ENCODE measurements at regions not wholly inside any gene's neighbourhood (a gene's known extent, or its start where the extent isn't known, plus 50 kb on each side); places are given as distances from the start of the nearest gene placed in this dataset.

DNA sequence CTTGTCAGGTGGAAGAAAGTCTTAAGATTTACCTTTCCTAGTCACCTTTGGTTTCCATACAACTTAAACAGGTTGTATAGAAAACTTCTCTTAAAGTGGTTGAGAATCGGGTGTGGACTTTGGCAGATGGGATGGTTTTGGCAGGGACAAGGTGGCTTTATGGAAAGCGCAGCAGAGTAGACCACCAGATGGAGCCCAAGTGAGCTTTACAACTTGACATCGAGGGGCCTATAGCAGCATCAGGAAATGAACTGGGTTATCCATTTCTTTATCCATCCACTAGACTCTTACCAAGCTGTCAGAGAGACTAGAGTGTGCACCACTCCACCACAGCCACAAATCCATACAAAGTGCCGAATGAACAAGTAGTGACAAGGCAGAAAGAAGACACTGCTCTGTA lies 85.3 kb upstream of the MBNL1 start:
- WGBS (ENCODE audit: low lambda C conversion rate): 75% methylated on average over 4 of the region's 4 CpGs
- peak; percentile 34 for DNase-seq
- POLR2A ChIA-PET: interaction anchor here (1.1 to 1.2 kb wide), 2 partner anchors 260 to 289 kb away, joined by 3 to 5 read pairs; no protein-coding TSS in a partner anchor

DNA sequence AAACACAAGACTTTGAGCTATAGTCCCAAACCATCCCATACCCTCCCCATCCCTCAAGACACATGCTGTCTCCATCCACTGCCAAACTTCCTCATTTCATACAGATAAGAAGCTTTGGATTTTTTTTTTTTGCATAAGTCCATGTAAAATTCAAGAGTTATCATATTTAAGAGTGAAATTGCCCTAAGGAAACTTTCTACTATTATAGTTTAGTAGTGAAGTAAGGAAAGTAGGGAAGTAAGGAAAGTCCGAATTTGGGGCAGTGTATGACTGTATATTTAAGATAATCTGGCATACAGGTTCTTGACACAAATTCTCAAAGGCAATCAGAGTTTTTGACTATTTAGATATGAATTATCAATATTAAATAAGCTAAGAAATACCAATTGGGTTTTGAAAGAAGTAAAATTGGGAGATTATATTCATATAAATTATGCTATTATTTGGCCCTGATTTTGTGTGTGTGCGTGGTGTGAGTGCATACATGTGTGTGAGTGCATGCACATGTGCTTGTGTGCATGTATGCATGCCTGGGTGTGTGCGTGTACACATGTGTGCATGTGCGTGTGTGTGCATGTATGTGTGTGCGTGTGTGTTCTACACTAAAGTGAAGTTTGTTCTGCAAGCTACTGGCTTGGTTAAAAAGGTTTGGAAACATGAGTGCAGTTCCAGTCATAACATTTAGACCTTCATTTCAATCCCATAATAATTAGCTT lies 83.6 kb upstream of the MBNL1 start:
- Histone ChIP-seq H3K9me3 (no peaks in the 10 kb centered on the region), H2AFZ (ENCODE audit: low read depth) (no peak overlapping the region), H4K20me1 (ENCODE audit: insufficient read depth) (no peaks in the 10 kb centered on the region), H3F3A (replicated peaks; ENCODE audit: insufficient read depth) (no peaks in the 10 kb centered on the region), H3K9ac (no peak overlapping the region), H3K9me2 (no peaks in the 10 kb centered on the region), H3K4me3 (ENCODE audit: low read depth in 2 of 2, low read length in 1 of 2) (no peak overlapping the region), H3K27me3 (ENCODE audit: insufficient read depth) (no peaks in the 10 kb centered on the region), H3K4me1 (ENCODE audit: control insufficient read depth in 1 of 2, insufficient read depth in 2 of 2, low read depth in 1 of 2, low read length in 1 of 2) (peaks cover 0 to 12% of the 10 kb centered on the region in 2 experiments; a peak in 2 of 4 replicates), H3K4me2 (no peak overlapping the region), H3K79me2 (ENCODE audit: insufficient read depth) (no peaks in the 10 kb centered on the region; the same call in 1 of the 2 replicates), H3K36me3 (replicated peaks in 1 of 2; ENCODE audit: control insufficient read depth in 1 of 2, insufficient read depth in 2 of 2, low read length in 1 of 2) (no peaks in the 10 kb centered on the region), H3K27ac (ENCODE audit: low read depth in 2 of 2, low read length in 1 of 2) (no peak overlapping the region; a peak in 1 of 4 replicates)
- CTCF ChIA-PET: interaction anchor here (0.6 to 7.8 kb wide), 6 partner anchors 14 to 1230 kb away, joined by 3 to 143 read pairs (median 3); no protein-coding TSS in a partner anchor
- TF ChIP-seq EP300 (IDR thresholded peaks at IDR 0.05; ENCODE audit: borderline replicate concordance in 1 of 2, low read depth in 1 of 2, low read length in 1 of 2): no peak
- TF ChIP-seq, protein P1, sequence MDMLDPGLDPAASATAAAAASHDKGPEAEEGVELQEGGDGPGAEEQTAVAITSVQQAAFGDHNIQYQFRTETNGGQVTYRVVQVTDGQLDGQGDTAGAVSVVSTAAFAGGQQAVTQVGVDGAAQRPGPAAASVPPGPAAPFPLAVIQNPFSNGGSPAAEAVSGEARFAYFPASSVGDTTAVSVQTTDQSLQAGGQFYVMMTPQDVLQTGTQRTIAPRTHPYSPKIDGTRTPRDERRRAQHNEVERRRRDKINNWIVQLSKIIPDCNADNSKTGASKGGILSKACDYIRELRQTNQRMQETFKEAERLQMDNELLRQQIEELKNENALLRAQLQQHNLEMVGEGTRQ (IDR thresholded peaks at IDR 0.05; ENCODE audit: borderline replicate concordance, low read depth, low read length): no peak
- no peak for TF ChIP-seq SIN3A (IDR thresholded peaks at IDR 0.05; ENCODE audit: borderline replicate concordance, low read depth, low read length)
- no peak for TF ChIP-seq FOSL2 (IDR thresholded peaks at IDR 0.05; ENCODE audit: borderline replicate concordance, low read depth)
- TF ChIP-seq, protein P2, sequence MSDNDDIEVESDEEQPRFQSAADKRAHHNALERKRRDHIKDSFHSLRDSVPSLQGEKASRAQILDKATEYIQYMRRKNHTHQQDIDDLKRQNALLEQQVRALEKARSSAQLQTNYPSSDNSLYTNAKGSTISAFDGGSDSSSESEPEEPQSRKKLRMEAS (IDR thresholded peaks at IDR 0.05; ENCODE audit: low read depth): no peak
- no peak for TF ChIP-seq ELF1 (IDR thresholded peaks at IDR 0.05)
- no peak for TF ChIP-seq JUND (IDR thresholded peaks at IDR 0.05)
- no peak for TF ChIP-seq RXRA (IDR thresholded peaks at IDR 0.05; ENCODE audit: borderline replicate concordance, low read depth)
- no peak for TF ChIP-seq EZH2phosphoT487 (IDR thresholded peaks at IDR 0.05; ENCODE audit: borderline replicate concordance, low read depth)
- 90% methylated on average over 5 of the region's 5 CpGs for WGBS (ENCODE audit: low lambda C conversion rate)
- no peak for DNase-seq
- POLR2A ChIA-PET: no interaction called here

More for the DNA sequence above, 85.3 kb upstream of the MBNL1 start:
- H3K27ac ChIP-seq (ENCODE audit: low read depth in 2 of 2, low read length in 1 of 2): no peak overlapping the region
- no peaks in the 10 kb centered on the region for H3K36me3 ChIP-seq (replicated peaks in 1 of 2; ENCODE audit: control insufficient read depth in 1 of 2, insufficient read depth in 2 of 2, low read length in 1 of 2)
- H3F3A ChIP-seq (replicated peaks; ENCODE audit: insufficient read depth): no peaks in the 10 kb centered on the region
- no peaks in the 10 kb centered on the region for H3K9me2 ChIP-seq
- H3K4me2 ChIP-seq: no peak overlapping the region
- H4K20me1 ChIP-seq (ENCODE audit: insufficient read depth): no peaks in the 10 kb centered on the region
- TF ChIP-seq SMC3 (IDR thresholded peaks at IDR 0.05; ENCODE audit: low read depth, low read length) (peak; percentile 74), JUND (IDR thresholded peaks at IDR 0.05) (no peak), RAD21 (IDR thresholded peaks at IDR 0.05; ENCODE audit: low read length) (peak; percentile 77), GABPA (IDR thresholded peaks at IDR 0.05; ENCODE audit: low read depth) (no peak)
- TF ChIP-seq, protein P3, sequence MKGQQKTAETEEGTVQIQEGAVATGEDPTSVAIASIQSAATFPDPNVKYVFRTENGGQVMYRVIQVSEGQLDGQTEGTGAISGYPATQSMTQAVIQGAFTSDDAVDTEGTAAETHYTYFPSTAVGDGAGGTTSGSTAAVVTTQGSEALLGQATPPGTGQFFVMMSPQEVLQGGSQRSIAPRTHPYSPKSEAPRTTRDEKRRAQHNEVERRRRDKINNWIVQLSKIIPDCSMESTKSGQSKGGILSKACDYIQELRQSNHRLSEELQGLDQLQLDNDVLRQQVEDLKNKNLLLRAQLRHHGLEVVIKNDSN (IDR thresholded peaks at IDR 0.05; ENCODE audit: borderline replicate concordance, low read depth): no peak
- TF ChIP-seq, protein P4, sequence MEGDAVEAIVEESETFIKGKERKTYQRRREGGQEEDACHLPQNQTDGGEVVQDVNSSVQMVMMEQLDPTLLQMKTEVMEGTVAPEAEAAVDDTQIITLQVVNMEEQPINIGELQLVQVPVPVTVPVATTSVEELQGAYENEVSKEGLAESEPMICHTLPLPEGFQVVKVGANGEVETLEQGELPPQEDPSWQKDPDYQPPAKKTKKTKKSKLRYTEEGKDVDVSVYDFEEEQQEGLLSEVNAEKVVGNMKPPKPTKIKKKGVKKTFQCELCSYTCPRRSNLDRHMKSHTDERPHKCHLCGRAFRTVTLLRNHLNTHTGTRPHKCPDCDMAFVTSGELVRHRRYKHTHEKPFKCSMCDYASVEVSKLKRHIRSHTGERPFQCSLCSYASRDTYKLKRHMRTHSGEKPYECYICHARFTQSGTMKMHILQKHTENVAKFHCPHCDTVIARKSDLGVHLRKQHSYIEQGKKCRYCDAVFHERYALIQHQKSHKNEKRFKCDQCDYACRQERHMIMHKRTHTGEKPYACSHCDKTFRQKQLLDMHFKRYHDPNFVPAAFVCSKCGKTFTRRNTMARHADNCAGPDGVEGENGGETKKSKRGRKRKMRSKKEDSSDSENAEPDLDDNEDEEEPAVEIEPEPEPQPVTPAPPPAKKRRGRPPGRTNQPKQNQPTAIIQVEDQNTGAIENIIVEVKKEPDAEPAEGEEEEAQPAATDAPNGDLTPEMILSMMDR (IDR thresholded peaks at IDR 0.05): peak; percentile 58
- H3K4me3 ChIP-seq (ENCODE audit: low read depth in 2 of 2, low read length in 1 of 2): no peak overlapping the region; a peak in 1 of 4 replicates
- no peak overlapping the region for H2AFZ ChIP-seq (ENCODE audit: low read depth)
- no peak overlapping the region for H3K9ac ChIP-seq
- H3K4me1 ChIP-seq (ENCODE audit: control insufficient read depth in 1 of 2, insufficient read depth in 2 of 2, low read depth in 1 of 2, low read length in 1 of 2): peaks cover 0 to 12% of the 10 kb centered on the region in 2 experiments; a peak in 2 of 4 replicates
- no peaks in the 10 kb centered on the region; the same call in 1 of the 2 replicates for H3K79me2 ChIP-seq (ENCODE audit: insufficient read depth)
- H3K27me3 ChIP-seq (ENCODE audit: insufficient read depth): no peaks in the 10 kb centered on the region
- H3K9me3 ChIP-seq: no peaks in the 10 kb centered on the region
- CTCF ChIA-PET: interaction anchor here (0.7 to 7.8 kb wide), 15 partner anchors 12 to 289 kb away, joined by 3 to 143 read pairs (median 3); no protein-coding TSS in a partner anchor
